SK-N-SH treated with all-trans-retinoic acid at 6 μM for 48 hours (cell line): ENCODE measurements at regions not wholly inside any gene's neighbourhood (a gene's known extent, or its start where the extent isn't known, plus 50 kb on each side); places are given as distances from the start of the nearest gene placed in this dataset.

Experiments used
- BACH2 ChIP-seq: fragments of 250-450 bp; sonication (Bioruptor Pico); IDR thresholded peaks from 2 replicates; pipeline ENCODE4 v1.9.0; 2021; ENCODE audit warnings: mild to moderate bottlenecking, borderline replicate concordance
- ZNF8 ChIP-seq: fragments of 450-650 bp; formaldehyde crosslinking; IDR thresholded peaks from 2 replicates; pipeline ENCODE4 v1.5.0; 2020; ENCODE audit warnings: mild to moderate bottlenecking, moderate library complexity
- TF ChIP-seq, protein P1 (sequence below): fragments of 250-450 bp; sonication (Bioruptor Pico); IDR thresholded peaks from 2 replicates; pipeline ENCODE4 v1.8.0; 2020; ENCODE audit warnings: mild to moderate bottlenecking, moderate library complexity, borderline replicate concordance

DNA sequence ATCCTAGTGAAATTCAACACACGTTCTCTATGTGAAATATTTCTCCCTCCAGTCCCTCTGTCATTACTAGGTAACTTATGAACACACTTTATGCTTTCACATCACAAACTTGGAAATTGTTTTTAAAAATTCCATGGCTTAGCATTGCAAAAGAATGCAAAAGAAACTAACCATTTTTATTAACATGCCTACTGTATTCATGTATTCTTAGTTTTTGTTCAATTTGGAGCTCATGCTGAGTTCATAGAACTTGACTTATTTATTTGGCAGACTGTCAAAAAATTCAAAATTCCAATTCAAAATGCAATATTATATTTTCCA is 155.0 kb upstream of the SEMA3C start:
- TF ChIP-seq BACH2 (CRISPR knock-in tag), result no peak
- TF ChIP-seq, protein P1, sequence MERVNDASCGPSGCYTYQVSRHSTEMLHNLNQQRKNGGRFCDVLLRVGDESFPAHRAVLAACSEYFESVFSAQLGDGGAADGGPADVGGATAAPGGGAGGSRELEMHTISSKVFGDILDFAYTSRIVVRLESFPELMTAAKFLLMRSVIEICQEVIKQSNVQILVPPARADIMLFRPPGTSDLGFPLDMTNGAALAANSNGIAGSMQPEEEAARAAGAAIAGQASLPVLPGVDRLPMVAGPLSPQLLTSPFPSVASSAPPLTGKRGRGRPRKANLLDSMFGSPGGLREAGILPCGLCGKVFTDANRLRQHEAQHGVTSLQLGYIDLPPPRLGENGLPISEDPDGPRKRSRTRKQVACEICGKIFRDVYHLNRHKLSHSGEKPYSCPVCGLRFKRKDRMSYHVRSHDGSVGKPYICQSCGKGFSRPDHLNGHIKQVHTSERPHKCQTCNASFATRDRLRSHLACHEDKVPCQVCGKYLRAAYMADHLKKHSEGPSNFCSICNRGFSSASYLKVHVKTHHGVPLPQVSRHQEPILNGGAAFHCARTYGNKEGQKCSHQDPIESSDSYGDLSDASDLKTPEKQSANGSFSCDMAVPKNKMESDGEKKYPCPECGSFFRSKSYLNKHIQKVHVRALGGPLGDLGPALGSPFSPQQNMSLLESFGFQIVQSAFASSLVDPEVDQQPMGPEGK (CRISPR knock-in tag), result no peak
- TF ChIP-seq ZNF8, result no peak
